Hepatocyte (in vitro differentiated cells): ENCODE measurements at regions not wholly inside any gene's neighbourhood (a gene's known extent, or its start where the extent isn't known, plus 50 kb on each side); places are given as distances from the start of the nearest gene placed in this dataset.

Source experiments
- EZH2 ChIP-seq: fragments of 200-600 bp; sonication (generic); IDR thresholded peaks from 2 replicates; pipeline ENCODE4 v1.6.1; 2016; ENCODE audit warnings: antibody characterized with exemption, mild to moderate bottlenecking, borderline replicate concordance
- EZH2phosphoT487 ChIP-seq: fragments of 200-600 bp; sonication (generic); IDR thresholded peaks from one replicate; pipeline ENCODE4 v1.6.1; 2018; ENCODE audit warnings: antibody characterized with exemption, mild to moderate bottlenecking, low read depth, moderate library complexity; ENCODE audit not compliant: unreplicated experiment, severe bottlenecking
- TF ChIP-seq, protein P1 (sequence below): fragments of 200-600 bp; sonication (generic); IDR thresholded peaks from 2 replicates; pipeline ENCODE4 v1.5.1; 2016; ENCODE audit warnings: antibody characterized with exemption, mild to moderate bottlenecking; ENCODE audit not compliant: poor library complexity

DNA sequence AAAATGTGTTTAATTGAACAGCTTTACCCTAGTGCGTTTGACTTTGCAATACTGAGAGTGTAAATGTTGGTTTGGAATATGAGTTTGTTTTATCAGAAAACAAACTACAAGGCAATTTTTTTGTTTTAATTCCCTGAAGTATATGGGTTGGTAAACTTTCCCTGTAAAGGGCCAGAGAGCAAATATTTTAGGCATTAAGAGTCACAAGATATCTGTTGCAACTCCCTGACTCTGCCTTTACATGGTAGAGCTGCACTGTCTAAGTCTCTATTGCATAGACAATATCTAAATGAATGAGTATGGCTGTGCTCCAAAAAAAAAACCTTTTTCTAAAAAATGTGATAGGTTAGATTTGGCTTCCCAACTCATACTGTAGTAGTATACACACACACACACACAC lies 115.1 kb upstream of the PBX1 start:
- TF ChIP-seq, protein P1, sequence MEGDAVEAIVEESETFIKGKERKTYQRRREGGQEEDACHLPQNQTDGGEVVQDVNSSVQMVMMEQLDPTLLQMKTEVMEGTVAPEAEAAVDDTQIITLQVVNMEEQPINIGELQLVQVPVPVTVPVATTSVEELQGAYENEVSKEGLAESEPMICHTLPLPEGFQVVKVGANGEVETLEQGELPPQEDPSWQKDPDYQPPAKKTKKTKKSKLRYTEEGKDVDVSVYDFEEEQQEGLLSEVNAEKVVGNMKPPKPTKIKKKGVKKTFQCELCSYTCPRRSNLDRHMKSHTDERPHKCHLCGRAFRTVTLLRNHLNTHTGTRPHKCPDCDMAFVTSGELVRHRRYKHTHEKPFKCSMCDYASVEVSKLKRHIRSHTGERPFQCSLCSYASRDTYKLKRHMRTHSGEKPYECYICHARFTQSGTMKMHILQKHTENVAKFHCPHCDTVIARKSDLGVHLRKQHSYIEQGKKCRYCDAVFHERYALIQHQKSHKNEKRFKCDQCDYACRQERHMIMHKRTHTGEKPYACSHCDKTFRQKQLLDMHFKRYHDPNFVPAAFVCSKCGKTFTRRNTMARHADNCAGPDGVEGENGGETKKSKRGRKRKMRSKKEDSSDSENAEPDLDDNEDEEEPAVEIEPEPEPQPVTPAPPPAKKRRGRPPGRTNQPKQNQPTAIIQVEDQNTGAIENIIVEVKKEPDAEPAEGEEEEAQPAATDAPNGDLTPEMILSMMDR = no peak
- TF ChIP-seq EZH2 = no peak
- TF ChIP-seq EZH2phosphoT487 = no peak
